ENCODE measurements at regions not wholly inside any gene's neighbourhood (a gene's known extent, or its start where the extent isn't known, plus 50 kb on each side); places are given as distances from the start of the nearest gene placed in this dataset.
"Not testable (repeated sequence)": the region's sequence is repeated elsewhere in the genome, so short reads cannot be mapped to it uniquely, and the experiment has no call there.

- peak; percentile 37 for DNase-seq (ENCODE audit: low read depth)
- TF ChIP-seq CTCF (IDR thresholded peaks at IDR 0.05; ENCODE audit: low read depth, low read length) = no peak
- no peak for TF ChIP-seq MAX (IDR thresholded peaks at IDR 0.05; ENCODE audit: low read depth, low read length)
- no peak for TF ChIP-seq MYC (IDR thresholded peaks at IDR 0.05; ENCODE audit: low read depth, low read length)
- TF ChIP-seq POLR2A (IDR thresholded peaks at IDR 0.05; ENCODE audit: extremely low read depth, insufficient read length) = no peak
- H3K4me3 ChIP-seq (ENCODE audit: low read depth, low read length) = no peak overlapping the region
Measured at GRCh38 chr7:96823274-96823673, 113.6 kb upstream of the SEM1 start.

- no peak for DNase-seq (ENCODE audit: low read depth)
- TF ChIP-seq MYC (IDR thresholded peaks at IDR 0.05; ENCODE audit: low read depth, low read length) (no peak), MAX (IDR thresholded peaks at IDR 0.05; ENCODE audit: low read depth, low read length) (no peak), CTCF (IDR thresholded peaks at IDR 0.05; ENCODE audit: low read depth, low read length) (no peak), POLR2A (IDR thresholded peaks at IDR 0.05; ENCODE audit: extremely low read depth, insufficient read length) (no peak)
- H3K4me3 ChIP-seq (ENCODE audit: low read depth, low read length) = no peak overlapping the region
Measured at GRCh38 chr7:96824686-96825085, 115.0 kb upstream of the SEM1 start.

GRCh38 chr7:96825285-96825684 is 115.6 kb upstream of the SEM1 start:
- no peak for TF ChIP-seq CTCF (IDR thresholded peaks at IDR 0.05; ENCODE audit: low read depth, low read length)
- no peak for TF ChIP-seq POLR2A (IDR thresholded peaks at IDR 0.05; ENCODE audit: extremely low read depth, insufficient read length)
- no peak for TF ChIP-seq MAX (IDR thresholded peaks at IDR 0.05; ENCODE audit: low read depth, low read length)
- no peak for TF ChIP-seq MYC (IDR thresholded peaks at IDR 0.05; ENCODE audit: low read depth, low read length)
- no peak for DNase-seq (ENCODE audit: low read depth)
- no peak overlapping the region for H3K4me3 ChIP-seq (ENCODE audit: low read depth, low read length)

- TF ChIP-seq MAX (IDR thresholded peaks at IDR 0.05; ENCODE audit: low read depth, low read length) (no peak), CTCF (IDR thresholded peaks at IDR 0.05; ENCODE audit: low read depth, low read length) (no peak), MYC (IDR thresholded peaks at IDR 0.05; ENCODE audit: low read depth, low read length) (no peak), POLR2A (IDR thresholded peaks at IDR 0.05; ENCODE audit: extremely low read depth, insufficient read length) (no peak)
- H3K4me3 ChIP-seq (ENCODE audit: low read depth, low read length) = no peak overlapping the region
- no peak for DNase-seq (ENCODE audit: low read depth)
Measured at GRCh38 chr7:96826089-96826488, 116.4 kb upstream of the SEM1 start.

- DNase-seq (ENCODE audit: low read depth) = no peak
- no peak for TF ChIP-seq POLR2A (IDR thresholded peaks at IDR 0.05; ENCODE audit: extremely low read depth, insufficient read length)
- TF ChIP-seq MYC (IDR thresholded peaks at IDR 0.05; ENCODE audit: low read depth, low read length) = no peak
- TF ChIP-seq CTCF (IDR thresholded peaks at IDR 0.05; ENCODE audit: low read depth, low read length) = no peak
- TF ChIP-seq MAX (IDR thresholded peaks at IDR 0.05; ENCODE audit: low read depth, low read length) = no peak
Measured at GRCh38 chr7:96827701-96828100, 118.1 kb upstream of the SEM1 start.

GRCh38 chr7:96829121-96829520 is 119.5 kb upstream of the SEM1 start:
- H3K4me3 ChIP-seq (ENCODE audit: low read depth, low read length); DNase-seq (ENCODE audit: low read depth): not testable (repeated sequence)

More at GRCh38 chr7:96827701-96828100, 118.1 kb upstream of the SEM1 start:
- no peak overlapping the region for H3K4me3 ChIP-seq (ENCODE audit: low read depth, low read length)

Measured in NB4 (cell line).